A673 (cell line): ENCODE measurements at regions not wholly inside any gene's neighbourhood (a gene's known extent, or its start where the extent isn't known, plus 50 kb on each side); places are given as distances from the start of the nearest gene placed in this dataset.

ENCODE experiments used
- CTCF ChIP-seq: fragments of 300-800, 200-600 bp; sonication (generic); conservative IDR thresholded peaks from 2 replicates; pipeline ENCODE4 v1.5.1; 2017; ENCODE audit warnings: low read depth, mild to moderate bottlenecking, antibody characterized with exemption, low read length, moderate library complexity, mixed read lengths
- EZH2 ChIP-seq: fragments of 200-600 bp; sonication (generic); IDR thresholded peaks from 2 replicates; pipeline ENCODE4 v1.6.1; 2017; ENCODE audit warnings: borderline replicate concordance, low read depth, mild to moderate bottlenecking, mixed read lengths, antibody characterized with exemption, low read length; ENCODE audit not compliant: poor library complexity, severe bottlenecking

GRCh38 chr10:113988535-113988934 lies 55.1 kb upstream of the ADRB1 start:
- no peak for TF ChIP-seq CTCF
- TF ChIP-seq EZH2, result no peak
